ENCODE measurements at regions not wholly inside any gene's neighbourhood (a gene's known extent, or its start where the extent isn't known, plus 50 kb on each side); places are given as distances from the start of the nearest gene placed in this dataset.

GRCh38 chr12:43143278-43143677 lies 408.7 kb downstream of the ADAMTS20 start:
- no peak for TF ChIP-seq CTCF (conservative IDR thresholded peaks at IDR 0.05 in 1 of 2, IDR thresholded peaks at IDR 0.05 in 1 of 2; ENCODE audit: low read depth in 1 of 2, low read length in 2 of 2)
- no peak for TF ChIP-seq EZH2 (IDR thresholded peaks at IDR 0.05; ENCODE audit: low read length, missing control alignments)

All from fibroblast of lung (primary cell).